Neural progenitor cell (in vitro differentiated cells): ENCODE measurements at regions not wholly inside any gene's neighbourhood (a gene's known extent, or its start where the extent isn't known, plus 50 kb on each side); places are given as distances from the start of the nearest gene placed in this dataset.

Experiments
- DNase-seq: peaks from one replicate; pipeline ENCODE4 v3.0.0-alpha.2; 2016; ENCODE audit warnings: low spot score
- H2AFZ ChIP-seq: fragments of 200-600 bp; sonication (generic); replicated peaks from 2 replicates; pipeline ENCODE4 v1.6.1; 2016; ENCODE audit warnings: antibody characterized with exemption
- H3F3A ChIP-seq: fragments of 200-600 bp; sonication (generic); 2 replicates; pipeline ENCODE4 v1.6.1; 2016; ENCODE audit warnings: antibody characterized with exemption, low read depth
- H3K27ac ChIP-seq: fragments of 200-600 bp; sonication (generic); 2 replicates; pipeline ENCODE4 v1.5.1; 2016; ENCODE audit warnings: mild to moderate bottlenecking
- H3K27me3 ChIP-seq: fragments of 200-600 bp; sonication (generic); 2 replicates; pipeline ENCODE4 v1.6.1; 2016; ENCODE audit warnings: mild to moderate bottlenecking, moderate library complexity
- H3K36me3 ChIP-seq: fragments of 200-600 bp; sonication (generic); 2 replicates; pipeline ENCODE4 v1.5.1; 2016
- H3K4me1 ChIP-seq: fragments of 200-600 bp; sonication (generic); 2 replicates; pipeline ENCODE4 v1.6.1; 2016; ENCODE audit warnings: mixed run types
- H3K4me2 ChIP-seq: fragments of 200-600 bp; sonication (generic); 2 replicates; pipeline ENCODE4 v1.6.1; 2016
- H3K4me3 ChIP-seq: fragments of 200-600 bp; sonication (generic); 2 replicates; pipeline ENCODE4 v1.5.1; 2016
- H3K79me2 ChIP-seq: fragments of 200-600 bp; sonication (generic); 2 replicates; pipeline ENCODE4 v1.6.1; 2016; ENCODE audit warnings: low read depth
- H3K9ac ChIP-seq: fragments of 200-600 bp; sonication (generic); 2 replicates; pipeline ENCODE4 v1.6.1; 2016
- H3K9me3 ChIP-seq: fragments of 200-600 bp; sonication (generic); 2 replicates; pipeline ENCODE4 v1.5.1; 2016; ENCODE audit warnings: low read depth
- H4K20me1 ChIP-seq: fragments of 200-600 bp; sonication (generic); 2 replicates; pipeline ENCODE4 v1.6.1; 2016; ENCODE audit warnings: low read depth
- H3K27ac Mint-ChIP-seq: 3 replicates; pipeline ENCODE4 v1.8.0; 2021; ENCODE audit warnings: mixed read lengths
- H3K27me3 Mint-ChIP-seq: 2 replicates; pipeline ENCODE4 v1.8.0; 2022; ENCODE audit warnings: low read depth, mild to moderate bottlenecking, inconsistent platforms, moderate library complexity, mixed read lengths; ENCODE audit not compliant: insufficient read depth
- H3K36me3 Mint-ChIP-seq: 3 replicates; pipeline ENCODE4 v1.8.0; 2021; ENCODE audit warnings: mixed read lengths
- H3K4me1 Mint-ChIP-seq: 3 replicates; pipeline ENCODE4 v1.8.0; 2021; ENCODE audit warnings: mixed read lengths
- H3K4me3 Mint-ChIP-seq: 3 replicates; pipeline ENCODE4 v1.8.0; 2021; ENCODE audit warnings: mild to moderate bottlenecking, moderate library complexity, mixed read lengths
- H3K9me3 Mint-ChIP-seq: 3 replicates; pipeline ENCODE4 v1.8.0; 2020; ENCODE audit warnings: mixed read lengths
- EZH2 ChIP-seq: fragments of 200-600 bp; sonication (generic); IDR thresholded peaks from 2 replicates; pipeline ENCODE4 v1.6.1; 2017; ENCODE audit warnings: antibody characterized with exemption, mild to moderate bottlenecking, moderate library complexity
- EZH2phosphoT487 ChIP-seq: fragments of 200-600 bp; sonication (generic); IDR thresholded peaks from 2 replicates; pipeline ENCODE4 v1.6.1; 2017; ENCODE audit warnings: antibody characterized with exemption
- TF ChIP-seq, protein P1 (sequence below): fragments of 200-600 bp; sonication (generic); IDR thresholded peaks from 2 replicates; pipeline ENCODE4 v1.5.1; 2017; ENCODE audit warnings: antibody characterized with exemption, mild to moderate bottlenecking

- no peak overlapping the region for H3K4me2 ChIP-seq
- Mint-ChIP-seq H3K9me3 (peaks cover 18% of the 10 kb centered on the region), H3K36me3 (no peaks in the 10 kb centered on the region), H3K4me1 (peaks cover 23% of the 10 kb centered on the region), H3K4me3 (no peak overlapping the region), H3K27me3 (peaks cover 3% of the 10 kb centered on the region), H3K27ac (no peak overlapping the region)
- TF ChIP-seq, protein P1, sequence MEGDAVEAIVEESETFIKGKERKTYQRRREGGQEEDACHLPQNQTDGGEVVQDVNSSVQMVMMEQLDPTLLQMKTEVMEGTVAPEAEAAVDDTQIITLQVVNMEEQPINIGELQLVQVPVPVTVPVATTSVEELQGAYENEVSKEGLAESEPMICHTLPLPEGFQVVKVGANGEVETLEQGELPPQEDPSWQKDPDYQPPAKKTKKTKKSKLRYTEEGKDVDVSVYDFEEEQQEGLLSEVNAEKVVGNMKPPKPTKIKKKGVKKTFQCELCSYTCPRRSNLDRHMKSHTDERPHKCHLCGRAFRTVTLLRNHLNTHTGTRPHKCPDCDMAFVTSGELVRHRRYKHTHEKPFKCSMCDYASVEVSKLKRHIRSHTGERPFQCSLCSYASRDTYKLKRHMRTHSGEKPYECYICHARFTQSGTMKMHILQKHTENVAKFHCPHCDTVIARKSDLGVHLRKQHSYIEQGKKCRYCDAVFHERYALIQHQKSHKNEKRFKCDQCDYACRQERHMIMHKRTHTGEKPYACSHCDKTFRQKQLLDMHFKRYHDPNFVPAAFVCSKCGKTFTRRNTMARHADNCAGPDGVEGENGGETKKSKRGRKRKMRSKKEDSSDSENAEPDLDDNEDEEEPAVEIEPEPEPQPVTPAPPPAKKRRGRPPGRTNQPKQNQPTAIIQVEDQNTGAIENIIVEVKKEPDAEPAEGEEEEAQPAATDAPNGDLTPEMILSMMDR: no peak
- TF ChIP-seq EZH2phosphoT487 (no peak), EZH2 (no peak)
- no peak overlapping the region for H2AFZ ChIP-seq
- no peaks in the 10 kb centered on the region for H3K79me2 ChIP-seq
- no peaks in the 10 kb centered on the region for H3F3A ChIP-seq
- H3K36me3 ChIP-seq: no peaks in the 10 kb centered on the region
- no peaks in the 10 kb centered on the region for H3K9me3 ChIP-seq
- no peak overlapping the region for H3K4me3 ChIP-seq
- no peaks in the 10 kb centered on the region for H4K20me1 ChIP-seq
- no peaks in the 10 kb centered on the region for H3K27me3 ChIP-seq
- DNase-seq: no peak
- H3K27ac ChIP-seq: no peak overlapping the region
- H3K9ac ChIP-seq: no peak overlapping the region
- H3K4me1 ChIP-seq: peaks cover 4% of the 10 kb centered on the region
Measured at GRCh38 chrX:68982476-68982875, 153.7 kb downstream of the EFNB1 start.

DNA sequence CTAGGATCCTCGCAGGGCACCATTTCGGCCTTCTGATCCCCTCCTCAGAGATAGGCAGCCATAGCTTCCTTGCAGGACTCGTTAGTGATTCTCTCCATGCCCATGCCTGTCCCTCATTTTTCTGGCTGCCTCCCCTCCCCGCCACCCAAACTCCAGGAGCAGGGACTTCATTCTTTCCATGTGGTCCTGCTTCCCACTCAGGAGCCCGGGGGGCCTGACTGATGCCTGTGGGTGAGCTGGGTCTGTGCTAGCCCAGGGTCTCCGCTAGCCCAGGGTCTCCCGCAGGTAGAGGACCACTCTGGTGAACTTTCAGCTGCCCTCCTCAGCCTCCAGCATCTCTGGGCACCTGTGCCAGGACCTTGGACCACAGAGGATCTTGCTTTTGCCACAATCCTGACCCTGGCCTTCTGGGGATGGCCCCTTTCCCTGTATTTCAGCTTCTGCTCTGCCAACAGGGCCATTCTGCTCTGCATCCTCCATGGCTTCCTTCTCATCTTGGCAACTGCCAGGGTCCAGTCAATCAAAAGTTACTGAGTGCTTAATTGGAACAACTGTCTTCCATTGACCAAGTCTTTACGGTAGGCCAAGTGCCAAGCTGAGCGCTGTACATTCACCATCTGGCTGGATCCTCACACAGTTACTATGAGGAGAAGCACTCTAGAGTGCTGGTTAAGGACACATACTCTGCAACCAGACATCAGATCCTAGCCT lies 152.2 kb downstream of the EFNB1 start:
- Histone ChIP-seq H2AFZ (no peak overlapping the region), H3K79me2 (no peaks in the 10 kb centered on the region), H3K9me3 (no peaks in the 10 kb centered on the region), H3K27me3 (no peaks in the 10 kb centered on the region), H3F3A (no peaks in the 10 kb centered on the region), H3K4me2 (no peak overlapping the region), H3K4me3 (no peak overlapping the region), H3K4me1 (peaks cover 4% of the 10 kb centered on the region), H4K20me1 (no peaks in the 10 kb centered on the region), H3K9ac (no peak overlapping the region), H3K36me3 (no peaks in the 10 kb centered on the region), H3K27ac (no peak overlapping the region)
- H3K4me1 Mint-ChIP-seq: peaks cover 19% of the 10 kb centered on the region
- H3K27me3 Mint-ChIP-seq: peaks cover 3% of the 10 kb centered on the region
- TF ChIP-seq EZH2 (no peak), EZH2phosphoT487 (no peak)
- TF ChIP-seq, protein P1: no peak
- no peaks in the 10 kb centered on the region for H3K36me3 Mint-ChIP-seq
- H3K9me3 Mint-ChIP-seq: peaks cover 18% of the 10 kb centered on the region
- no peak overlapping the region for H3K4me3 Mint-ChIP-seq
- no peak for DNase-seq
- H3K27ac Mint-ChIP-seq: no peak overlapping the region

DNA sequence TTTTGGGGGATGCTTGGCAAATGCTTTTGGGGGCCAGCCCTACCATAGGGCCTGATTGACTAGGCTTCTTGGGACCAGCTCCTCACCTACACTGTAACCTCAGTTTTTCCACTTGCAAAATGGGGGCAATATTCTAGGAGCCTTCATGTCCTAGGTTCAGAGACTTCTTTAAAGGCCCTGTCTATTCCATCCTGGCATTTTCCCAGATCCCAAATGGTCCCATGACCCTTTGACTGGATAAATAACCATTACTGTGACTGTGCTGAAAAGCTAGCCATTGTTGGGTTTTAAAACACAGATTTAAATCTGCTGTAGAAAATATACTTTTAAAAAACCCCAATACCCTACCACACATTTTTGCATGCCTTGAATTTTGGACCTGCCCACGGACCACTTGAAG lies 149.8 kb downstream of the EFNB1 start:
- DNase-seq: no peak
- H3K36me3 ChIP-seq: no peaks in the 10 kb centered on the region
- peaks cover 3% of the 10 kb centered on the region for H3K27me3 Mint-ChIP-seq
- no peak overlapping the region for H3K9ac ChIP-seq
- peaks cover 20% of the 10 kb centered on the region for H3K9me3 Mint-ChIP-seq
- H3K27ac ChIP-seq: no peak overlapping the region
- peaks cover 4% of the 10 kb centered on the region for H3K4me1 ChIP-seq
- H3K9me3 ChIP-seq: peaks cover 7% of the 10 kb centered on the region
- no peak overlapping the region for H3K27ac Mint-ChIP-seq
- H3K79me2 ChIP-seq: no peaks in the 10 kb centered on the region
- H3K27me3 ChIP-seq: no peaks in the 10 kb centered on the region
- H3K4me3 Mint-ChIP-seq: no peak overlapping the region
- no peaks in the 10 kb centered on the region for H3F3A ChIP-seq
- peak overlapping the region; percentile 52 for H3K4me2 ChIP-seq
- no peaks in the 10 kb centered on the region for H4K20me1 ChIP-seq
- no peak overlapping the region for H3K4me3 ChIP-seq
- no peaks in the 10 kb centered on the region for H3K36me3 Mint-ChIP-seq
- no peak overlapping the region for H2AFZ ChIP-seq
- H3K4me1 Mint-ChIP-seq: peaks cover 8% of the 10 kb centered on the region
- no peak for TF ChIP-seq EZH2phosphoT487
- TF ChIP-seq, protein P1: no peak
- TF ChIP-seq EZH2: no peak
